Ascending aorta (tissue), 2 donors: ENCODE measurements at regions not wholly inside any gene's neighbourhood (a gene's known extent, or its start where the extent isn't known, plus 50 kb on each side); places are given as distances from the start of the nearest gene placed in this dataset.

ENCODE experiments used
- DNase-seq, 2 donors: peaks; one replicate each; pipeline ENCODE4 v3.0.0-alpha.2; 2019; ENCODE audit warnings: low spot score in 2 of 2
- H3K27ac ChIP-seq, 2 donors: fragments of 200-600 bp; sonication (generic); one replicate each; pipeline ENCODE4 v1.5.1; 2016 to 2017; ENCODE audit warnings: mild to moderate bottlenecking in 1 of 2
- H3K27me3 ChIP-seq: fragments of 200-600 bp; sonication (generic); one replicate; pipeline ENCODE4 v1.5.1; 2017
- H3K36me3 ChIP-seq, 2 donors: fragments of 200-600 bp; sonication (generic); one replicate each; pipeline ENCODE4 v1.5.1; 2016
- H3K4me1 ChIP-seq, 2 donors: fragments of 200-600 bp; sonication (generic); one replicate each; pipeline ENCODE4 v1.5.1; 2016 to 2017; ENCODE audit warnings: mild to moderate bottlenecking in 1 of 2
- H3K4me3 ChIP-seq, 2 donors: fragments of 200-600 bp; sonication (generic); one replicate each; pipeline ENCODE4 v1.5.1; 2016 to 2017; ENCODE audit warnings: mild to moderate bottlenecking in 1 of 2
- H3K9me3 ChIP-seq, 2 donors: fragments of 200-600 bp; sonication (generic); one replicate each; pipeline ENCODE4 v1.5.1; 2016
- CTCF ChIP-seq, 3 experiments: fragments of 200-600 bp in 2 of 3; fragments of 450-650 bp in 1 of 3; sonication (generic) in 2 of 3; IDR thresholded peaks; one replicate each; pipeline ENCODE4 v1.5.1; 2016 to 2019; ENCODE audit warnings: antibody characterized with exemption in 3 of 3, mild to moderate bottlenecking in 1 of 3, moderate library complexity in 1 of 3
- intact Hi-C: fragments of 100-400 bp; cut with DNase I; formaldehyde crosslinking; loops from one replicate; pipeline ENCODE4 v1.15.1; 2023

GRCh38 chr5:117769877-117770276 lies 1195.3 kb upstream of the SEMA6A start:
- Histone ChIP-seq H3K27ac (no peak overlapping the region), H3K4me1 (no peaks in the 10 kb centered on the region), H3K36me3 (no peaks in the 10 kb centered on the region), H3K27me3 (no peaks in the 10 kb centered on the region), H3K4me3 (no peak overlapping the region), H3K9me3 (no peaks in the 10 kb centered on the region)
- DNase-seq, result no peak
- no peak for TF ChIP-seq CTCF (IDR thresholded peaks at IDR 0.05)
- intact Hi-C loops, result no loop called here

- Histone ChIP-seq H3K4me1 (no peaks in the 10 kb centered on the region), H3K9me3 (no peaks in the 10 kb centered on the region), H3K27ac (no peak overlapping the region), H3K36me3 (no peaks in the 10 kb centered on the region), H3K27me3 (no peaks in the 10 kb centered on the region), H3K4me3 (no peak overlapping the region)
- DNase-seq, result no peak
- intact Hi-C loops, result no loop called here
- no peak for TF ChIP-seq CTCF (IDR thresholded peaks at IDR 0.05)
These were observed 1188.6 kb upstream of the SEMA6A start for GRCh38 chr5:117763271-117763670.

DNA sequence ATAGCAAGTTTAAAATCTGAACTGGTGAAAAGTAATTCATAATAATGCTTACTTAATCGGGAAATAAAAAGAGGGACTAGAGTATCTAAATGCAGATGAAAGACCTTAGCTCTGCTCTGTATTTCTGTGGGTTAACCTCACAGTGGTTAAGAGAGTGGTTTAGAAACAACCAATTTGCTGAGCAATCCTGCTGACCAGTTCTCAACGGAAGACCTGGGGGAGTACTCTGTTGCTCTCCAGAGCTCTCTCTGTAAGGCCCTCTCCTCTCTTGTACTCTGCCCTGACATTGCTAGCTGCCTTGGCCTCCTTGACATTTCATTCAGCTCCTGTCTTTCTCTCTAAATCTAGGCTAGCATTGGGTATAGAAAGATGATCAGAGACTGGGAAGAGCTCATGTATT lies 1186.6 kb upstream of the SEMA6A start:
- no peak for DNase-seq
- intact Hi-C loops, result no loop called here
- Histone ChIP-seq H3K4me1 (no peaks in the 10 kb centered on the region), H3K36me3 (no peaks in the 10 kb centered on the region), H3K4me3 (no peak overlapping the region), H3K27ac (no peak overlapping the region), H3K27me3 (no peaks in the 10 kb centered on the region), H3K9me3 (no peaks in the 10 kb centered on the region)
- no peak for TF ChIP-seq CTCF (IDR thresholded peaks at IDR 0.05)

DNA sequence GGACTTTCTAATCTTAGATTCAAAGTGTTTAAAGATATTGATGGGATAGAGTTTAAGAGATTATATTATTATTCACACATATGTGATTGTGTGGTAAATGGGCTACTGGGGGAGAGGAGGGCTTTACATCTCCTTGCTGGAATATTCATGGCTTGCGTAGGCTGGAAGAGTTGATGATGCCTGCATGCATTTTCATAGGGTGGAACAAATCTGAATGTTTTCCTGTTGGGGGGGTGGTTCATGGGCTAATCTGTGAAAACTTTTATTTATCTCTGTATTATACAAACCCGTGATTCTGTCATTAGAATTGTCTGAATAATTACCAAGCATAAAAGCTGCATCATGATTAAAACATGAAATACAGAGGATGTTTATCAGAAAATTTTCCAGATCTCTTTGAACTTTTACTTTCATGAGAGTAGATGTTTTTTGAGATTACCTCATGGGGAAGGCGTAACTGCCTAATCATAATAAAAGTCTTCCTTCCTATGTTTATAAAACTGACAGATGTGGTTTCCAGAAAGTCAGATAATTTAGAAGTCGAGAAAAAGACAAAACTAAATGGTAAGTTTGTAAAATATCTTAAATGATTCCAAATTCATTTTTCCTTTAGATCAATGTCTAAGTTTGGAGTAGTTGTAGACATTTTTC lies 1185.4 kb upstream of the SEMA6A start:
- intact Hi-C loops, result no loop called here
- no peaks in the 10 kb centered on the region for H3K36me3 ChIP-seq
- DNase-seq, result no peak
- H3K4me1 ChIP-seq, result no peaks in the 10 kb centered on the region
- no peaks in the 10 kb centered on the region for H3K9me3 ChIP-seq
- no peak overlapping the region for H3K4me3 ChIP-seq
- H3K27ac ChIP-seq, result no peak overlapping the region
- no peak for TF ChIP-seq CTCF (IDR thresholded peaks at IDR 0.05)
- H3K27me3 ChIP-seq, result no peaks in the 10 kb centered on the region

- no peak overlapping the region for H3K4me3 ChIP-seq
- H3K27me3 ChIP-seq, result no peaks in the 10 kb centered on the region
- H3K4me1 ChIP-seq, result no peaks in the 10 kb centered on the region
- intact Hi-C loops, result no loop called here
- H3K36me3 ChIP-seq, result no peaks in the 10 kb centered on the region
- TF ChIP-seq CTCF (IDR thresholded peaks at IDR 0.05), result no peak
- DNase-seq, result no peak
- no peak overlapping the region for H3K27ac ChIP-seq
- no peaks in the 10 kb centered on the region for H3K9me3 ChIP-seq
These were observed 1177.8 kb upstream of the SEMA6A start for GRCh38 chr5:117752403-117752802.

GRCh38 chr5:117748336-117748735 lies 1173.7 kb upstream of the SEMA6A start:
- intact Hi-C loops, result no loop called here
- Histone ChIP-seq H3K27me3 (no peaks in the 10 kb centered on the region), H3K4me3 (no peak overlapping the region), H3K4me1 (no peaks in the 10 kb centered on the region), H3K9me3 (no peaks in the 10 kb centered on the region), H3K36me3 (no peaks in the 10 kb centered on the region), H3K27ac (no peak overlapping the region)
- TF ChIP-seq CTCF (IDR thresholded peaks at IDR 0.05), result no peak
- DNase-seq, result no peak
